AG10803 (cell line): ENCODE measurements at regions not wholly inside any gene's neighbourhood (a gene's known extent, or its start where the extent isn't known, plus 50 kb on each side); places are given as distances from the start of the nearest gene placed in this dataset.

Source experiments
- DNase-seq: peaks from one replicate; pipeline ENCODE4 v3.0.0; 2010; ENCODE audit warnings: low read depth
- H3K4me3 ChIP-seq: 2 replicates; pipeline ENCODE4 v1.5.1; 2011; ENCODE audit warnings: mild to moderate bottlenecking, low read length, control low read depth
- TF ChIP-seq, protein P1 (sequence below): conservative IDR thresholded peaks from 2 replicates; pipeline ENCODE4 v1.5.1; 2011; ENCODE audit warnings: mild to moderate bottlenecking, low read length, control low read depth, inconsistent platforms

DNA sequence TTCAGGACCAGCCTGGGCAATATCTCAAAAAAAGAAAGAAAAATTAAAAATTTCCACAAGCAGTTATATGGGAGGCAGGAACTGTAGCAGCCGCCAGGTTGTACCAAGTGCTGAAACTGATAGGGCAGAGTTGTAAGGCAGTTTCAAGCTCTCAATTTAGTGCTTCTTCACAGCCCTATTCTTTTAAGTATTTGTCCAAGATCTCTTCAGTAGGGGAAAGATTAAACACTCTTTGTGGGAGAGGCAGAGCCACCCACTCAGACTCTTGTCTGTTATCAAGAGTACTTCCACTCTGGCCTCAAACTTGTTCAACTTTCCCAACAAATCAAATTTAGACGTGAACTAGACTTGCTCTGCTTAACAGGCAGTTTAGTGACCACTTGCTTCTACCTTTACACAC lies 228.7 kb downstream of the REEP3 start:
- no peak overlapping the region for H3K4me3 ChIP-seq
- DNase-seq, result no peak
- TF ChIP-seq, protein P1, sequence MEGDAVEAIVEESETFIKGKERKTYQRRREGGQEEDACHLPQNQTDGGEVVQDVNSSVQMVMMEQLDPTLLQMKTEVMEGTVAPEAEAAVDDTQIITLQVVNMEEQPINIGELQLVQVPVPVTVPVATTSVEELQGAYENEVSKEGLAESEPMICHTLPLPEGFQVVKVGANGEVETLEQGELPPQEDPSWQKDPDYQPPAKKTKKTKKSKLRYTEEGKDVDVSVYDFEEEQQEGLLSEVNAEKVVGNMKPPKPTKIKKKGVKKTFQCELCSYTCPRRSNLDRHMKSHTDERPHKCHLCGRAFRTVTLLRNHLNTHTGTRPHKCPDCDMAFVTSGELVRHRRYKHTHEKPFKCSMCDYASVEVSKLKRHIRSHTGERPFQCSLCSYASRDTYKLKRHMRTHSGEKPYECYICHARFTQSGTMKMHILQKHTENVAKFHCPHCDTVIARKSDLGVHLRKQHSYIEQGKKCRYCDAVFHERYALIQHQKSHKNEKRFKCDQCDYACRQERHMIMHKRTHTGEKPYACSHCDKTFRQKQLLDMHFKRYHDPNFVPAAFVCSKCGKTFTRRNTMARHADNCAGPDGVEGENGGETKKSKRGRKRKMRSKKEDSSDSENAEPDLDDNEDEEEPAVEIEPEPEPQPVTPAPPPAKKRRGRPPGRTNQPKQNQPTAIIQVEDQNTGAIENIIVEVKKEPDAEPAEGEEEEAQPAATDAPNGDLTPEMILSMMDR, result no peak

DNA sequence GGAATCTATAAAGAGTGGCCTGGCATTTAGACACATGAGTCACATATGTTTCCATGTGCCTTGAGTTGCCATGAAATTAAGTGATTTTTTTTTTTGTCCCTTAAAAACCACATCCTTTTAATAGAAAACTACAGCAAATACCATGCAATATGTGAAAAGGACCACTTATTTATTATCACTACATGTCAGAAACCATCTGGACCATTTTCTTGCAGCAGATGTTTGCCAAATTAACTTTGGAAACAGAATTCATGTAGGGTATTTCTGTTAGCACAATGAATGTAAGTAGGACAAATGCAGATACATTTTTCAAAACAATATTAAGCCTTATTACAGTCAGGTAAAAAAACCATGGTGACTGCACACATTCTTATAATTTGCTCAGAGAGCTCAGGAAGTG lies 230.6 kb downstream of the REEP3 start:
- H3K4me3 ChIP-seq, result no peak overlapping the region
- peak; percentile 63 for DNase-seq
- TF ChIP-seq, protein P1, result no peak

DNA sequence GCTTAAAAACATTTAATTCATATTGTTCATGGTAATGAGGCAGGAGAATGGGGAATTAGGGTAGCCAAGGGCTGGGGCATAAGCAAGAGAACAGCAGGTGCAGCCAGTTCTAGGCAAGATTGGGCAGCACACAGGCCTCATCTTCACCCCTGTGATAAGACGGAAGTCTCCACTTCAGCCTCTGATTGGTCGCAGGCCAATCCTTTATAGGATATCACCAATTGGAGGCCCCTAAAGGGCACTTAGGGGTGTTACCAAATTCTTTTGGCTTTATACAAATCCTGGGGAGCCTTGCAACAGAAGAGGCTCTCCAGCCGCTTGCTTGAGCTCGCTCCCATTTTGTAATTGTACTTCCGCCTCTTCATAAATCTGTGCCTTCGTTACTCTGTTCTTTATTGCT lies 231.1 kb downstream of the REEP3 start:
- no peak overlapping the region for H3K4me3 ChIP-seq
- no peak for DNase-seq
- TF ChIP-seq, protein P1, result no peak

DNA sequence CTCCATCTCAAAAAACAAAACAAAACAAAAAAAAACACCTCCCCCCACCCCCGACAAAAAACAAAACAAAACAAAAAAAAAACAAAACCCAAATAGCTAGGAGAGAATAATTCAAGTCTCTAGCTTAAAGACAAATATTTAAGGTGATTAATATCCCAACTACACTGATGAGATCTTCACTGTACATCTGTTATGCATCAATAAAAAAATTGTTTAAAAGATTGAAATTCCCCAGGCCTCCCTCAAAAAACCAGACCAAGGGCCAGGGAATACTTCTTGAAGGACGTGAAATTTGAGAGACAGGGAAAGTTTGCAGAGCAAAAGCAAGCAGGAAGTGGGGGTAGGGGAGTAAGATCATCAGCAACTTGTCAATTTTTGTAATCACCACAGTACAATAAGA lies 232.6 kb downstream of the REEP3 start:
- no peak overlapping the region for H3K4me3 ChIP-seq
- peak; percentile 69 for DNase-seq
- TF ChIP-seq, protein P1, result no peak

DNA sequence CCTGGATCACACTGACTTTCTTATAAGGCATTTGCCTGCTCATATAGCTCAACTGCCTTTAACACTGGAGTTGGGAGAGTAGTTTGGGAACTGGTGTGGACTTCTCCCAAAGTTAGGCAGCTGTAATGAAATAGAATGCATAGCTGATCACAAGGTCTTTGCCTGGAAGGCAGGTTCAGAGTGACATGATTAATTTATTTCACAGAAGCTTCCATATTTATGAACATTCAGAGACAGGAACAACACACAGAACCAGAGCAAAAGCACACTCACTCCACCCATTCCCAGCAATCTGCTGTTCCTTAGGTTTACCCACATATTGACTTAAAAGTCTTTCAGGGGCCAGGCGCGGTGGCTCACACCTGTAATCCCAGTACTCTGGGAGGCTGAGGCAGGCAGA lies 234.2 kb downstream of the REEP3 start:
- H3K4me3 ChIP-seq, result no peak overlapping the region
- DNase-seq, result no peak
- TF ChIP-seq, protein P1, result no peak

DNA sequence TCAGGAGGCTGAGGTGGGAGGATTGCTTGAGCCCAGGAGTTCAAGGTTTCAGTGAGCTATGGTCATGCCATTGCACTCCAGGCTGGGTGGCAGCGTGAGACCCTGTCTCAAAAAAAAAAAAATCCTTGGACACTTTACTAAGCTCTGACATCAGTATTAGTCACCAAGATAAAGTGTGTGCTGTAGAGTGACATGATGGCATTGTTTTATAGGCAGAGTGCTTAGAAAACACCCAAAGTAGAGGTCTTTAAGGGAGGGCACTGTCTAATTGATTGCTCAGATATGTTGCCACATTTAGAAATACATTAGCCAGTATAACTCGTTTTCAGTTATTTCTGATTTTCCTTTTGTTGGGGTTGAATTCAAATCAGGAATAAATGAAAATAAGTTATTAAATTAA lies 235.9 kb downstream of the REEP3 start:
- DNase-seq, result no peak
- no peak overlapping the region for H3K4me3 ChIP-seq
- TF ChIP-seq, protein P1, result no peak

DNA sequence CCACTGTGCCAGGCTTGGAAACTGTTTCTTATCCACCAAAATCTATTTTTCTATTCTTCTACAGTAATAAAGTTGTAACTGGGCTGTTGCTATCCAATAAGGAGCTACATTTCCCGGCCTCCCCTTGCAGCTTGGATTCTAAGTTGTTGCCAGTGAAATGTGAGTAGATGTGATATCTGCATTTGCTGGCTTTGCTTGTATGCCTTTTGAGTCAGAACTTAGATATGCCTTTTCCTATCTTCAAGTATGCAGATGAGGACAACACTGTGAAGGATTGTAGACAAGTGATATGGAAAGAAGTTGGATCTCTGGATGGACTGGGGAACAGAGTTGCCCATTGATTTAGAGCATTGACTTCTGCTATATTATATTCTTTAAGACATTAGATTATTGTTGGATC lies 236.9 kb downstream of the REEP3 start:
- DNase-seq, result peak; percentile 34
- TF ChIP-seq, protein P1, result no peak
- H3K4me3 ChIP-seq, result no peak overlapping the region
